H1 (cell line): ENCODE measurements at regions not wholly inside any gene's neighbourhood (a gene's known extent, or its start where the extent isn't known, plus 50 kb on each side); places are given as distances from the start of the nearest gene placed in this dataset.

Experiments
- CTCF ChIA-PET: fragments of 300-600 bp; sonication (Branson Sonifier 250); formaldehyde crosslinking; loops from one replicate; lab custom pipeline; 2021; ENCODE audit not compliant: partially characterized antibody; lab: Charles Lee
- POLR2A ChIA-PET: fragments of 300-600 bp; sonication (Branson Sonifier 250); formaldehyde crosslinking; loops from one replicate; lab custom pipeline; 2021; ENCODE audit warnings: inconsistent platforms; ENCODE audit not compliant: partially characterized antibody; lab: Charles Lee
- DNase-seq, 2 experiments: peaks; one replicate each; pipeline versions ENCODE4 v3.0.0 to v3.0.0-alpha.2; 2010 to 2022; ENCODE audit warnings: low spot score in 2 of 2, low read depth in 1 of 2, mixed read lengths in 1 of 2
- FAIRE-seq: peaks from 2 replicates; lab custom pipeline; 2011; peaks lifted over from hg19 to GRCh38; lab: Jason Lieb, UNC
- H2AFZ ChIP-seq: 2 replicates; pipeline ENCODE4 v1.8.1; 2012; ENCODE audit warnings: low read length, inconsistent platforms
- H2AK5ac ChIP-seq: 2 replicates; pipeline ENCODE4 v1.6.1; 2013; ENCODE audit warnings: low read depth, low read length
- H2BK120ac ChIP-seq: replicated peaks from 2 replicates; pipeline ENCODE3; 2013; ENCODE audit warnings: low read depth, low read length, inconsistent platforms
- H2BK12ac ChIP-seq: 2 replicates; pipeline ENCODE4 v1.6.1; 2013; ENCODE audit warnings: low read depth, low read length
- H2BK15ac ChIP-seq: 2 replicates; pipeline ENCODE4 v1.6.1; 2013; ENCODE audit warnings: low read length
- H2BK20ac ChIP-seq: 2 replicates; pipeline ENCODE4 v1.6.1; 2013; ENCODE audit warnings: low read length
- H2BK5ac ChIP-seq: 2 replicates; pipeline ENCODE4 v1.6.1; 2013; ENCODE audit warnings: low read depth, low read length
- H3K14ac ChIP-seq: 2 replicates; pipeline ENCODE4 v1.6.1; 2013; ENCODE audit warnings: inconsistent platforms; ENCODE audit not compliant: insufficient read length
- H3K18ac ChIP-seq: 2 replicates; pipeline ENCODE4 v1.6.1; 2013; ENCODE audit warnings: low read length; ENCODE audit errors: extremely low read depth
- H3K23ac ChIP-seq: 2 replicates; pipeline ENCODE4 v1.6.1; 2013; ENCODE audit warnings: inconsistent platforms; ENCODE audit not compliant: insufficient read length
- H3K23me2 ChIP-seq: 2 replicates; pipeline ENCODE4 v1.6.1; 2013; ENCODE audit warnings: low read depth, low read length
- H3K27ac ChIP-seq: 2 replicates; pipeline ENCODE4 v1.6.1; 2011; ENCODE audit warnings: low read depth, low read length, inconsistent platforms
- H3K27me3 ChIP-seq, 4 experiments: replicated peaks in 1 of 4; 1 replicate in 1 of 4; 2 replicates in 3 of 4; pipeline versions ENCODE4 v1.6.1 to v1.8.1; 2011 to 2013; ENCODE audit warnings: low read length in 3 of 4, mild to moderate bottlenecking in 3 of 4, inconsistent platforms in 2 of 4, mixed read lengths in 2 of 4, moderate library complexity in 1 of 4; ENCODE audit not compliant: control insufficient read depth in 3 of 4, insufficient read depth in 3 of 4; ENCODE audit errors: extremely low read depth in 1 of 4
- H3K36me3 ChIP-seq, 4 experiments: 2 replicates each; pipeline versions ENCODE4 v1.6.1 to v1.8.1; 2011 to 2013; ENCODE audit warnings: mild to moderate bottlenecking in 4 of 4, low read length in 3 of 4, moderate library complexity in 2 of 4, control low read depth in 1 of 4, inconsistent platforms in 1 of 4; ENCODE audit not compliant: insufficient read depth in 4 of 4, control insufficient read depth in 2 of 4
- H3K4ac ChIP-seq: replicated peaks from 2 replicates; pipeline ENCODE3; 2013; ENCODE audit warnings: low read length, low read depth, mixed read lengths, inconsistent platforms; ENCODE audit not compliant: insufficient read length
- H3K4me1 ChIP-seq, 4 experiments: replicated peaks in 1 of 4; 1 replicate in 1 of 4; 2 replicates in 3 of 4; pipeline versions ENCODE4 v1.6.1 to v1.8.1; 2011 to 2013; ENCODE audit warnings: low read length in 3 of 4, inconsistent platforms in 2 of 4, mixed read lengths in 1 of 4; ENCODE audit not compliant: insufficient read depth in 4 of 4, control insufficient read depth in 3 of 4
- H3K4me2 ChIP-seq, 2 experiments: 2 replicates each; pipeline versions ENCODE4 v1.6.1 to v1.8.1; 2011 to 2013; ENCODE audit warnings: low read depth in 2 of 2, low read length in 2 of 2, control low read depth in 1 of 2, inconsistent platforms in 1 of 2, mild to moderate bottlenecking in 1 of 2; ENCODE audit not compliant: insufficient read depth in 1 of 2
- H3K4me3 ChIP-seq, 4 experiments: fragments of 200-600, 300-600 bp in 1 of 4; sonication (generic), shearing (Covaris generic), sonication (Bioruptor Twin) in 1 of 4; 2 replicates each; pipeline versions ENCODE4 v1.5.1 to v1.8.1; 2011 to 2016; ENCODE audit warnings: low read length in 4 of 4, low read depth in 3 of 4, control low read depth in 2 of 4, inconsistent platforms in 2 of 4, mild to moderate bottlenecking in 2 of 4, mixed read lengths in 1 of 4, moderate library complexity in 1 of 4; ENCODE audit not compliant: insufficient read depth in 2 of 4; ENCODE audit errors: extremely low read depth in 1 of 4
- H3K56ac ChIP-seq: replicated peaks from 2 replicates; pipeline ENCODE3; 2013; ENCODE audit warnings: low read depth, mild to moderate bottlenecking, mixed read lengths, low read length, inconsistent platforms; ENCODE audit not compliant: insufficient read length
- H3K79me1 ChIP-seq: 2 replicates; pipeline ENCODE4 v1.6.1; 2013; ENCODE audit warnings: low read depth, low read length, control low read depth
- H3K79me2 ChIP-seq, 2 experiments: 2 replicates each; pipeline versions ENCODE4 v1.6.1 to v1.8.1; 2012 to 2013; ENCODE audit warnings: low read length in 2 of 2, mild to moderate bottlenecking in 2 of 2, inconsistent platforms in 1 of 2; ENCODE audit not compliant: insufficient read depth in 2 of 2, control insufficient read depth in 1 of 2
- H3K9ac ChIP-seq, 4 experiments: replicated peaks in 1 of 4; 1 replicate in 1 of 4; 2 replicates in 3 of 4; pipeline versions ENCODE4 v1.6.1 to v1.8.1; 2011 to 2013; ENCODE audit warnings: low read depth in 3 of 4, low read length in 3 of 4, control low read depth in 2 of 4, mild to moderate bottlenecking in 2 of 4, moderate library complexity in 2 of 4, inconsistent platforms in 1 of 4; ENCODE audit errors: extremely low read depth in 1 of 4
- H3K9me3 ChIP-seq, 2 experiments: 2 replicates each; pipeline versions ENCODE4 v1.6.1 to v1.8.1; 2012 to 2013; ENCODE audit warnings: mild to moderate bottlenecking in 2 of 2, moderate library complexity in 2 of 2, control low read depth in 1 of 2, inconsistent platforms in 1 of 2, low read depth in 1 of 2, low read length in 1 of 2, mixed read lengths in 1 of 2; ENCODE audit not compliant: insufficient read depth in 2 of 2
- H4K20me1 ChIP-seq, 2 experiments: replicated peaks in 1 of 2; 2 replicates each; pipeline versions ENCODE3 to v1.8.1; 2011 to 2013; ENCODE audit warnings: inconsistent platforms in 2 of 2, low read length in 2 of 2, mild to moderate bottlenecking in 1 of 2; ENCODE audit not compliant: insufficient read depth in 2 of 2, control insufficient read depth in 1 of 2
- H4K5ac ChIP-seq: 2 replicates; pipeline ENCODE4 v1.6.1; 2013; ENCODE audit warnings: low read length, low read depth, mixed read lengths, inconsistent platforms; ENCODE audit not compliant: insufficient read length
- H4K8ac ChIP-seq: 2 replicates; pipeline ENCODE4 v1.8.0; 2013; ENCODE audit warnings: mild to moderate bottlenecking, moderate library complexity, low read length, inconsistent platforms; ENCODE audit not compliant: insufficient read depth; ENCODE audit errors: extremely low read depth
- H4K91ac ChIP-seq: replicated peaks from 2 replicates; pipeline ENCODE3; 2013; ENCODE audit warnings: low read length, mixed read lengths, inconsistent platforms; ENCODE audit not compliant: insufficient read length
- BCL11A ChIP-seq, 2 experiments: IDR thresholded peaks; one replicate each; pipeline ENCODE4 v1.6.1; 2011; ENCODE audit warnings: low read depth in 2 of 2, low read length in 2 of 2, mild to moderate bottlenecking in 2 of 2
- CHD2 ChIP-seq: IDR thresholded peaks from 2 replicates; pipeline ENCODE4 v1.6.1; 2012; ENCODE audit warnings: low read length, improper control_type of control experiment
- JUND ChIP-seq: IDR thresholded peaks from 2 replicates; pipeline ENCODE4 v1.6.1; 2011; ENCODE audit warnings: mild to moderate bottlenecking, improper control_type of control experiment, low read length
- NRF1 ChIP-seq: IDR thresholded peaks from 2 replicates; pipeline ENCODE4 v1.6.1; 2011; ENCODE audit warnings: mild to moderate bottlenecking, low read depth, low read length, improper control_type of control experiment
- RAD21 ChIP-seq, 2 experiments: IDR thresholded peaks in 1 of 2; conservative IDR thresholded peaks in 1 of 2; 2 replicates each; pipeline ENCODE4 v1.6.1; 2011; ENCODE audit warnings: low read depth in 2 of 2, low read length in 2 of 2, improper control_type of control experiment in 1 of 2, inconsistent platforms in 1 of 2, mild to moderate bottlenecking in 1 of 2, moderate library complexity in 1 of 2
- SP4 ChIP-seq: IDR thresholded peaks from 2 replicates; pipeline ENCODE4 v1.6.1; 2012; ENCODE audit warnings: low read length, inconsistent platforms
- TAF7 ChIP-seq: optimal IDR thresholded peaks from 2 replicates; pipeline ENCODE3; 2011; ENCODE audit warnings: low read depth, mild to moderate bottlenecking, inconsistent platforms, low read length, moderate library complexity, borderline replicate concordance
- WGBS, 2 experiments: shearing (Covaris generic) in 1 of 2; methylation state at CpG; one replicate each; pipeline versions ENCODE4 v1.1.6 to v1.1.7; 2013 to 2015; ENCODE audit warnings: low lambda C conversion rate in 2 of 2, mixed read lengths in 2 of 2, inconsistent platforms in 1 of 2, low coverage in 1 of 2, missing lambda C conversion rate in 1 of 2; ENCODE audit not compliant: insufficient replicate concordance in 2 of 2, insufficient coverage in 1 of 2, insufficient read length in 1 of 2; ENCODE audit errors: extremely low coverage in 1 of 2, missing lambda C conversion rate in 1 of 2; 5-methylcytosine and 5-hydroxymethylcytosine counted together

DNA sequence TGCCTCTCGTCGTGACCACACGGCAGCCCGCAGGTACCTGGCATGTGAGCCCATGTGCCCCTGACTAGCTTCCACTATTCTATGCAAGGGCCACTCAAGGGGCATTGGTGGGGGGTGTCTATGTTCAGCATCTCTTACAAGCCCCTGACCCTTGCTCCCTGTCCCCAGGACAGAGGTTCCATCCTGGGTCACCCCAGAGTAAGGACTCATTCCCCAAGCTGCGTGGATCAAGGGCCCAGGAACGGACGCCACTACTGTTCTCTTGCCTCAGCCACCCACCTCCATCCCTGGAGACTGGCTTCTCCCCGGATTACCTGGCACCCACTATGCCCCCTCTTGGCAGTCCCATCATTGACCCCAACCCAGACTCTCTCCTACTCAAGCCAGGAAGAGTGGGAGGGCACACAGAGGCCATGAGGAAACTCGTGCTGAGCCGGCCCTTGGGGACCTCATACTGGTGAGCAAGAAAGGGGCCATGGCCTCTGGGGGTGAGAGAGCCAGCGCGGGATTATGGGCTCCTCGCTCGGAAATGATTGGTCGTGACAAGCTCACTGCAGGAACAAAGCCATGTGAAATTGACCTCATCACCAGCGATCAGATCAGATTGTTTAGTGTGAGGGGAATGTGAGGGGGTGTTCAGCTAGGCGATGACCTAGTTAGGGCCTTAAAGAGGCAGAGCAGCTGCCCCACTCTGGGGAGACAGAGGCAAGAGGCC, 50.1 kb upstream of the PJA1 start:
- no peaks in the 10 kb centered on the region for H3K9me3 ChIP-seq

More for the DNA sequence above, 50.1 kb upstream of the PJA1 start:
- H3K9ac ChIP-seq = no peak overlapping the region
- no peak overlapping the region for H4K5ac ChIP-seq
- H3K56ac ChIP-seq = no peak overlapping the region
- ChIA-PET POLR2A (interaction anchor here (0.6 to 1.4 kb wide), 2 partner anchors 78 to 179 kb away, joined by 3 read pairs; no protein-coding TSS in a partner anchor), CTCF (no interaction called here)
- no peak overlapping the region for H3K23ac ChIP-seq
- H2BK5ac ChIP-seq = no peak overlapping the region
- H3K4me1 ChIP-seq = peaks cover 0 to 5% (median 0%) of the 10 kb centered on the region in 4 experiments; a peak in 3 of 7 replicates
- H2BK20ac ChIP-seq = no peak overlapping the region
- DNase-seq (no peak), FAIRE-seq (no peak)
- WGBS, 2 experiments = 81% methylated on average over 8 of the region's 17 CpGs; no CpG with 5 or more reads in 1 of the 2 experiments
- no peaks in the 10 kb centered on the region for H3K79me1 ChIP-seq
- H4K20me1 ChIP-seq = no peaks in the 10 kb centered on the region
- no peak overlapping the region for H3K4ac ChIP-seq
- no peak overlapping the region for H2BK120ac ChIP-seq
- H2BK12ac ChIP-seq = no peak overlapping the region
- H3K14ac ChIP-seq = no peak overlapping the region
- H2AFZ ChIP-seq = no peak overlapping the region
- TF ChIP-seq SP4 (no peak), RAD21 (IDR thresholded peaks at IDR 0.05 in 1 of 2, conservative IDR thresholded peaks at IDR 0.05 in 1 of 2; ENCODE audit: low read depth in 2 of 2, low read length in 2 of 2) (no peak), NRF1 (no peak), TAF7 (no peak), JUND (no peak), CHD2 (no peak), BCL11A (IDR thresholded peaks at IDR 0.05; ENCODE audit: low read depth in 2 of 2, low read length in 2 of 2) (no peak)
- peaks cover 0 to 2% (median 0%) of the 10 kb centered on the region in 4 experiments; a peak in 1 of 7 replicates for H3K27me3 ChIP-seq
- no peak overlapping the region for H3K27ac ChIP-seq
- H3K4me2 ChIP-seq = no peak overlapping the region
- H2BK15ac ChIP-seq = no peak overlapping the region
- H3K79me2 ChIP-seq = no peaks in the 10 kb centered on the region
- H2AK5ac ChIP-seq = no peak overlapping the region
- H3K36me3 ChIP-seq = no peaks in the 10 kb centered on the region
- H4K91ac ChIP-seq = no peak overlapping the region
- no peak overlapping the region for H3K4me3 ChIP-seq
- H3K23me2 ChIP-seq = no peaks in the 10 kb centered on the region
- no peak overlapping the region for H4K8ac ChIP-seq
- H3K18ac ChIP-seq = no peak overlapping the region
